Hepatic stellate cell (primary cell): ENCODE measurements at regions not wholly inside any gene's neighbourhood (a gene's known extent, or its start where the extent isn't known, plus 50 kb on each side); places are given as distances from the start of the nearest gene placed in this dataset.

ENCODE experiments used
- DNase-seq: peaks from one replicate; pipeline ENCODE4 v3.0.0; 2011; ENCODE audit warnings: low spot score

- no peak for DNase-seq
Measured at GRCh38 chr17:34527908-34528470, 51.4 kb upstream of the TMEM132E start.

DNA sequence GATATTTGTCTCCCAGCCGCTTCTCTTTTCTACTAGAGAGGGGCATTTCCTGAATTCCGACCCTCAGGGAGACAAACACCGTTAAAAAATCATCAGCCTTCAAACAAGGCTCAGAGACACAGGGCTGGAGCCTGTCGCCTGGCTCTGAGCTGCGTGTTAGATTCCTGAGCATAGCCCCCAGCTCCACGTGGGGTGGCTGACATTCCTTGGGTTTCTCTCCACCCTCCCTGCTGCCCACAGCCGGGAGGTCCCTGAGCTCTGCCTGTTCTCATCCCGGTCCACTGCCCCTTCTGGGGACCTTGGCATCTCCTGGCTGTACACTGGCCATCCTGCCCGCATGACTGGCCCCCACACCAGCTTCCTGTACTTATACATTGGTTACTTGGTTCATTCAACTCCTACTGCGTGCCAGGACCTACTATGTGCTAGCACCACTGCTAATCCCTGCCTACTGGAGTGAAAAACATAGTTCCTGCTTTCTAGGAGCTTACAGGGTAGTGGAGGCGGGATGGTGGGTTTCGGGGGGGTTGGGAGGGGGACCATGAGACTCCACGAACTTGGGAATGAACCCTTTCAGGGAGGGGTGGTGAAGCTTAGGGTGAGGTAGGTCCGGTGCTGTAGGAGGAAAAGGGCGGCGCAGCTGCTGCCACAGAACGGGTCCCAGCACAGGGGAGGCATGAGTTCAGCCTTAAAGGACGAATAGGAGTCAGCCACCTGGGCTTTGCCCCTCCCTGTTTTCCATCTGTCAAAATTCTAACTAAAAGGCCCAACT is 52.1 kb upstream of the TMEM132E start:
- no peak for DNase-seq

DNA sequence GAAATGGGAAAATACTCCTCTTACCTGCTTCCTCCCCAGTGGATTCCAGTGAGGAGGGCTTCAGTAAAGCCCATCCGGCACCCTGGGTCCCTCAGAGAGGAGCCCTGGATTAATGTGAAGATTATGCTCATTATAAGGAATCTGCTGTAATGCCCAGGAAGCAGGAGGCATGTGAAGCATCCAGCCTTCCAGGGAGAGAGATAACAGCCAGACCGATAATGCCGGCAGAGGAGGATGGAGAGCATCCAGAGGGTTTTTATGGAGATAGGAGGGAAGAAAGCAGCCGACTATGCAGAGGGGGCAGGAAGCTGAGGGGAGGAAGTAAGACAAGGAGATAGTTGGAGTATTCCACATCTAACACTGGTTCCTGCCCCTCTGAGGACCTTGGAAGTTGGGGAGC is 53.7 kb upstream of the TMEM132E start:
- no peak for DNase-seq

GRCh38 chr17:34521955-34522354 is 57.4 kb upstream of the TMEM132E start:
- no peak for DNase-seq

GRCh38 chr17:34519282-34519681 is 60.1 kb upstream of the TMEM132E start:
- DNase-seq = no peak

DNA sequence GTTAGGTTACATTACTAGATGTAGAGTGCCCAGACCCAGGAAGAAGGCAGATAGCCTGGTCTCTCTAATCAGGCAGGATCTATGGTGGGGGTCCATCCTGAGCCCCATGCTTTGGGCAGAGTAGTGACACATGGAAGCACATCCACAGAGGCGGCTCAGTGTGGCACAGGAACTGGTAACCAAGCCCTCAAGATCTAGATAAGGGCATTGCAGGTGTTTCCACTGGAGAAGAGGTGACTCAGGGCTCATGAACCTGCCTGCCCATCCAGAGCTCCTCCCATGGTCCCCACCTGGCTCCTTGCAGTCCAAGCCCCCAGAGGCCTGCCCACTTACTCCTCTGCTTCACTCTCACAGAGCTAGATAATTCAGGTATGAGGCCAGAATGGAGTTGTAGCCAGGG is 62.0 kb upstream of the TMEM132E start:
- DNase-seq = no peak

DNA sequence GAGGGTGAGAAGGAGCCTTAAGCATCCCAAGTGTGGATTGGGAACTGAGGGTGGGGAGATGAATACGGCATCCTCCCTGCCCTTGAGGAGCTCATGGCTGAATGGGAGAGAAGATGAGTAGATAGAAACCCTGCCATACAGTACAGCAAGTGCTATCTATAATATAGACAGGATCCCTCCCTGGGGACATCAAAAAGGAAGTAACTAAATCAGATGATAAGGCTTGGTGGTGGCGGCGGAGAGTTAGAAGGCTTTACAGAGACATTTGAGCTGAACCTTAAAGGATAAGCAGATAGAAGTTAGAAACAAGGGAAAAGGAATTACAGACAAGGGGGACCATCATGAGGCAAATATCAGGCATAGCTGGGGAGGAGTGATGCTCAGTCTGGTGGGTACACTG is 67.5 kb upstream of the TMEM132E start:
- DNase-seq = no peak

DNA sequence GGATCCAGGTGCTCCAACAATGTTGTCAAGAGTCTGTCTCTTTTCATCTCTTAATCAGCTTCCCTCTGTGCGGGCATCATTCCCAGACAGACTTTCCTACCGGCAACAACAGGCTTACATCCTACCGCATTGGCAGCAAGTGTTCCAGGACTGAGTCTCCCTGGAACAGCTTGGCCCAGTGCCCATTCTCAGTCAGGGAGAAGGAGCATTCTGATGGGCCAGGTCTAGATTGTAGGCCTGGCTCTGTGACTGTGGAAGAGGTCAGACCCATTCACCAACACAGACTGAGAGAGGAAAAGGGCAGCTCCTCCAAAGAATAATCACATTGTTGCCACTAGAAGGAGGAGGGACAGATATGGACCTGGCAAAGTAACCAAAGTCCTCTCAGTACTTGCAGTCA is 68.1 kb upstream of the TMEM132E start:
- no peak for DNase-seq

DNA sequence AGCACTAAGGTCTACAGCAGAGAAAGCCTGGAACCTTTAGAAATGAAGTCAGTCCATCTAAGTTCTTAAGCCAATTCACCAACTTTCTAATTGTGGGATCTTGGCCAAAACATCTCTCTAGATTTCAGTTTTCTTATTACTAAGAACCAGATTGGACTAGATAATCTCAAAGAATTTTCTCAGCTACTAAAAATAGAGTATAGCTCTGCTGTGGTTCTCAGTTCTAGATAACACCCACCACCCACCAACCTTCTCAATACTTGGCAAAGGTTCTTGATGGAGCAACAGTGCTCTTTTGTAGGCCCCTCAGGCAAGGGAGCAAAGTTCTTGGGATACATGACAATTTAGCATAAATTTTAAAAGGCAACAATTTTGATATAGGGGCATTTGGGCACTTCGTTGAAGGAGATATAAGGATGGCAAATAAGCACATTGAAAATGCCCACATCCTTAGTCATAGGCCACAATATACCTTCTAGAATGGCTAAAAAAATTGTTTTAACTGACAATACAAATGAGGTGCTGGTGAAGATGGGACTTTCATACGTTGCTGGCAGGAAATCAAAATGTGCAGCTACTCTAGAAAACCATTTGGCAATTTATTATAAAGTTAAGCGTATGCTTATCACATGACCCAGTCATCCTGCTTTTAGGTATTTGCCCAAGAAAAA is 74.4 kb upstream of the TMEM132E start:
- no peak for DNase-seq

- DNase-seq = no peak
Measured at GRCh38 chr17:34503528-34504195, 75.7 kb upstream of the TMEM132E start.

DNA sequence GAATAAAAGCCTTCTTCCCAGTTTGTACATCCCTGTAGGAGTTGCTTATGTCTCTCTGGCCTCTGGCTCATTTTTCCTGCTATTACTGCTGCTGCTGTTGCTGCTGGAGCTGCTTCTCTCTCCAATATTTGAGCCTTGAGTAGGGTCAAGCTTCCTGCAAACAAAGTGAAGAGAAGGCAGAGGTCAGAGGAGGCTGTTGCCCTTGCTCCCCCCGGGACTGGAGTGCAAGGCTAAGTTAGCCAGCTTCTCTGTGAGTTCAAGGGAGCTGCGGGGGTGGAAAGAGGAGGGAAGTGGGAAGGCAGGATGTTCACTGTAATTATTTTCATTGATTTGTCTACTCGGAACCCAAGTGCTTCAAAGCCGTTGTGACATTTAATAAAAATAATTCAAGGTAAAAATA is 77.0 kb upstream of the TMEM132E start:
- no peak for DNase-seq

GRCh38 chr17:34499576-34499975 is 79.8 kb upstream of the TMEM132E start:
- DNase-seq = no peak

- no peak for DNase-seq
Measured at GRCh38 chr17:34493917-34494316, 85.5 kb upstream of the TMEM132E start.

GRCh38 chr17:34487626-34488025 is 91.8 kb upstream of the TMEM132E start:
- DNase-seq = no peak

DNA sequence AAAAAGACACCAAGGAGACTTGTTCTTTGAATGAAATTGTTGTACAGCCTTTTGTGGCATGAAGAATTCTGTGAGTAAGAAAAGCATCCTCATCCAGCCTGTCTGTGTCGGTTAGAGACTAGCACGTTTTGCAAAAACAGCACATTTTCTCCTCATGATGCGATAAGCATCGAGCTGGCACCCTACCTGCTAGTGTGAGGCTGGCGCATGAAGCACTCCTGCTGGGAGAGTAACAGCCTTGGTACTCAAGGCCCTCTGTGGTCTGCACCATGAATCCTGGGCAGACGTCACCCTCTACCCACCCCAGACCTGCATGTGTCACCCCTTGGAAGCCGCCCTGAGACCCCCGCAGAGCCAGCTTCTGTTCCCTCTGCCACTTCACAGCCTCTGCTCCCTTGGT is 92.6 kb upstream of the TMEM132E start:
- no peak for DNase-seq

GRCh38 chr17:34485999-34486398 is 93.4 kb upstream of the TMEM132E start:
- DNase-seq = no peak

DNA sequence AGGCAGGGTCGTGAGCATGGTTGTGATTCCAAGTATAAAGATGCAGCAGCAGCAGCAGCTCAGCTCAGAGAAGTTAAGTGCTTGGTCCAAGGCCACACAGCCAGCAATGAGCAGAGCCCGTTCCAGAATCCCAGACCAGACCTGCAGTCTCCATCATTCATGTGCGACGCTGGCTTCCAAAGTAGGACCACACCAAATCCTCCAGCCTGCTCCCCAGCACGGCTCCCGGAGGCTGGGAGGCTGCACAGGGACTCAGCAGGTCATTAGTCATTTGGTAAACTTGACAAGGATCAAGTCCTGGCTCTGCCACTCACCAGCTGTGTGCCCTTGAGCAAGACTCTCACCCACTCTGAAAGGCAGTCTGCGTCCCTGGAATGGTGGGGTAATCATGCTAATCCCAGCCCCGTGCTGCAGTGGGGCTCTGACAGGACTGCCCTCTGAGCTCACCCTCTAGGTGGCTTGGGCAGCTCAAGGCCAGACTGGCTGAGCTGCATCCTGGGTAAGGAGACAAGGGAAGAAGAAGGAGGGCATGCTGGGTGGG is 95.1 kb upstream of the TMEM132E start:
- no peak for DNase-seq

- DNase-seq = no peak
Measured at GRCh38 chr17:34482730-34483129, 96.7 kb upstream of the TMEM132E start.

- no peak for DNase-seq
Measured at GRCh38 chr17:34481779-34482178, 97.6 kb upstream of the TMEM132E start.

GRCh38 chr17:34479371-34479770 is 100.0 kb upstream of the TMEM132E start:
- DNase-seq = no peak

DNA sequence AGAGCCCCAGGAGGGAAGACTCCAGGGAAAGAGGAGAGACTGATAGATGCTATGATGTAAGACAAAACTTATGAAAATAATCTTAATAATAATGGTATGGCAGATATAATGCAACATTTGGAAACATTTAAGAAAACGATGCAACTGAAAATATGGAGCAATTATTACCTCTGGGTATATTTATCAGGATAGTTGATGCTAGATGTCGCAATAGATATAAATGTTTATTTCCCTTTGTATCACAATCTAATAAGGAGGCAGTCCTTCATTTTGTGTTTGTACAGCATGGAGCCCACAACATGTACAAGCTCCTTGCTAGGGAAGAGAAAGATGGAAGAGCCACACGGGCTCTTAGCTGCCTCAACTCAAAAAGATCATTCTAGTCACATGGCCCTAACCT is 101.1 kb upstream of the TMEM132E start:
- no peak for DNase-seq

GRCh38 chr17:34475296-34475695 is 104.1 kb upstream of the TMEM132E start:
- DNase-seq = no peak

GRCh38 chr17:34474706-34475105 is 104.7 kb upstream of the TMEM132E start:
- DNase-seq = no peak
